Prostate gland (tissue), 2 donors: ENCODE measurements at regions not wholly inside any gene's neighbourhood (a gene's known extent, or its start where the extent isn't known, plus 50 kb on each side); places are given as distances from the start of the nearest gene placed in this dataset.

Experiments used
- POLR2A ChIP-seq: fragments of 450-650 bp; IDR thresholded peaks from one replicate; pipeline ENCODE4 v1.6.1; 2016; ENCODE audit warnings: antibody characterized with exemption, mild to moderate bottlenecking
- POLR2AphosphoS5 ChIP-seq: sonication (generic); formaldehyde crosslinking; IDR thresholded peaks from one replicate; pipeline ENCODE4 v1.6.1; 2017; ENCODE audit warnings: antibody characterized with exemption
- TF ChIP-seq, protein P1 (sequence below), 4 experiments: fragments of 200-600 bp in 2 of 4; fragments of 450-650 bp in 2 of 4; sonication (generic) in 2 of 4; IDR thresholded peaks; 1 replicate in 3 of 4; 2 replicates in 1 of 4; pipeline ENCODE4 v1.5.1; 2016 to 2019; ENCODE audit warnings: antibody characterized with exemption in 4 of 4, mild to moderate bottlenecking in 2 of 4, moderate library complexity in 2 of 4

DNA sequence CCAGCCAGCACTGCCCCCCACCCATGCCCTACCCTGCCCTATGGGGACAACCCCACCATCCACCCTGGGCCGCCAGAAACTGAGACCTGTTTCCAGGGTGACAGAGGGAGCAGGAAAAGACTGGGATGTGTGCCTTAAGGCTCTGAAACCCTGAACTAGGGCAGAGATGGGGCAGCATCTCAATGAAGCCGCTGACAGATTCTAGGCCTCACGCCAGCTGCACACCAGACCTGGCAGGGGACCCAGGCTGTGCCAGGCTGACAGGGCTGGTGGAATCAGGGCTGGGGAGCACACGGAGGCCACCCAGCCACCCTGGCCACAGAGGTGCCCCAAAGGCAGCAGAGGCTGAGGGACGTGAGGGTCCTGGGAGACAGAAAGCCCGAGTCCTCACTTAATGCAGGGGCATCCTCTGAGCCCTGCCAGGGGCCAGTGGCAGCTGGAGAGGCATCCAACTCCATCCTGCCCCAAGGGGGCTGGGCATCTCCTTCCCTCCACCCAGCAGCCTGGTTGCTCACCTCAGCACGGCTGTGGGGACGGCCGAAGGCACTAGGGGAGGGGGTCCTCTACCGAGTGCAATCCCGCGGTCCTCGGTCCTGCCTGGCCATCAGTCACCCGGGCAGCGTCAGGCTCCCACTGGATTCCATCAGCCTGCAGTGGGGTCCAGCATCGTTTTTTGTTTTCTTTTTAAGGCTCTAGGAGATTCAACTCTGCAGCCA, 169.2 kb downstream of the ZFP36L2 start:
- TF ChIP-seq, protein P1, sequence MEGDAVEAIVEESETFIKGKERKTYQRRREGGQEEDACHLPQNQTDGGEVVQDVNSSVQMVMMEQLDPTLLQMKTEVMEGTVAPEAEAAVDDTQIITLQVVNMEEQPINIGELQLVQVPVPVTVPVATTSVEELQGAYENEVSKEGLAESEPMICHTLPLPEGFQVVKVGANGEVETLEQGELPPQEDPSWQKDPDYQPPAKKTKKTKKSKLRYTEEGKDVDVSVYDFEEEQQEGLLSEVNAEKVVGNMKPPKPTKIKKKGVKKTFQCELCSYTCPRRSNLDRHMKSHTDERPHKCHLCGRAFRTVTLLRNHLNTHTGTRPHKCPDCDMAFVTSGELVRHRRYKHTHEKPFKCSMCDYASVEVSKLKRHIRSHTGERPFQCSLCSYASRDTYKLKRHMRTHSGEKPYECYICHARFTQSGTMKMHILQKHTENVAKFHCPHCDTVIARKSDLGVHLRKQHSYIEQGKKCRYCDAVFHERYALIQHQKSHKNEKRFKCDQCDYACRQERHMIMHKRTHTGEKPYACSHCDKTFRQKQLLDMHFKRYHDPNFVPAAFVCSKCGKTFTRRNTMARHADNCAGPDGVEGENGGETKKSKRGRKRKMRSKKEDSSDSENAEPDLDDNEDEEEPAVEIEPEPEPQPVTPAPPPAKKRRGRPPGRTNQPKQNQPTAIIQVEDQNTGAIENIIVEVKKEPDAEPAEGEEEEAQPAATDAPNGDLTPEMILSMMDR (IDR thresholded peaks at IDR 0.05): no peak
- TF ChIP-seq POLR2A: no peak
- no peak for TF ChIP-seq POLR2AphosphoS5
